ENCODE measurements at regions not wholly inside any gene's neighbourhood (a gene's known extent, or its start where the extent isn't known, plus 50 kb on each side); places are given as distances from the start of the nearest gene placed in this dataset.

DNA sequence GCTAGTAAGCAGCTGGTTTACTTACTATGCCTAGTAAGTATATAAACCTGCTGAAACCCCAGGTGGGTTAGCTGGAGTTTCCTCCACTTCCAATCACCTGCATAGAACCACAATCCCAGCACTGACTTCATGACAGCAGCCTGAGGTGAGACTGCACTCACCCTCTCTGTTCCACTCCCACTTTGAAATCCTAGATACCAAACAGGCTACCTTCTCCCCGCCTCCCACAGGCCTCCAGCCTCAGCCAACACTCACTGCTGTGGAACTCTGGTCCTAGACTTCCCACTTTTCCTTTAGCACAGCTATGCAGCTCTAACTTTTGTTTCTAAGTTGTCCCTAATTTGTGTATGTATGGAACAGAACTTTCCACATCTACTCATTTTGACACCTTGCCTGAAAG is 149.7 kb upstream of the ARID1B start:
- no peaks in the 10 kb centered on the region for H3K79me2 ChIP-seq (ENCODE audit: control insufficient read depth, insufficient read depth, low read length, unreplicated experiment)
- no peak overlapping the region for H3K4me3 ChIP-seq (ENCODE audit: low read depth, low read length)
- no peaks in the 10 kb centered on the region for H3K4me1 ChIP-seq (ENCODE audit: control insufficient read depth, insufficient read depth, low read length, unreplicated experiment)
- no peaks in the 10 kb centered on the region for H3K27me3 ChIP-seq (ENCODE audit: insufficient read depth, low read length)
- no peak overlapping the region for H2AFZ ChIP-seq (ENCODE audit: low read length, unreplicated experiment)
- H3K36me3 ChIP-seq (ENCODE audit: insufficient read depth, low read length): no peaks in the 10 kb centered on the region
- H3K27ac ChIP-seq (ENCODE audit: low read depth, low read length): no peak overlapping the region

- H3K4me3 ChIP-seq (ENCODE audit: low read depth, low read length): no peak overlapping the region
- no peaks in the 10 kb centered on the region for H3K36me3 ChIP-seq (ENCODE audit: insufficient read depth, low read length)
- H3K4me1 ChIP-seq (ENCODE audit: control insufficient read depth, insufficient read depth, low read length, unreplicated experiment): no peaks in the 10 kb centered on the region
- H3K79me2 ChIP-seq (ENCODE audit: control insufficient read depth, insufficient read depth, low read length, unreplicated experiment): no peaks in the 10 kb centered on the region
- H2AFZ ChIP-seq (ENCODE audit: low read length, unreplicated experiment): no peak overlapping the region
- no peak overlapping the region for H3K27ac ChIP-seq (ENCODE audit: low read depth, low read length)
- H3K27me3 ChIP-seq (ENCODE audit: insufficient read depth, low read length): peaks cover 24% of the 10 kb centered on the region
Measured at GRCh38 chr6:156622185-156622584, 155.0 kb upstream of the ARID1B start.

- peaks cover 24% of the 10 kb centered on the region for H3K27me3 ChIP-seq (ENCODE audit: insufficient read depth, low read length)
- H3K27ac ChIP-seq (ENCODE audit: low read depth, low read length): no peak overlapping the region
- H3K79me2 ChIP-seq (ENCODE audit: control insufficient read depth, insufficient read depth, low read length, unreplicated experiment): no peaks in the 10 kb centered on the region
- H2AFZ ChIP-seq (ENCODE audit: low read length, unreplicated experiment): no peak overlapping the region
- H3K4me1 ChIP-seq (ENCODE audit: control insufficient read depth, insufficient read depth, low read length, unreplicated experiment): no peaks in the 10 kb centered on the region
- H3K4me3 ChIP-seq (ENCODE audit: low read depth, low read length): no peak overlapping the region
- H3K36me3 ChIP-seq (ENCODE audit: insufficient read depth, low read length): no peaks in the 10 kb centered on the region
Measured at GRCh38 chr6:156620331-156620730, 156.8 kb upstream of the ARID1B start.

DNA sequence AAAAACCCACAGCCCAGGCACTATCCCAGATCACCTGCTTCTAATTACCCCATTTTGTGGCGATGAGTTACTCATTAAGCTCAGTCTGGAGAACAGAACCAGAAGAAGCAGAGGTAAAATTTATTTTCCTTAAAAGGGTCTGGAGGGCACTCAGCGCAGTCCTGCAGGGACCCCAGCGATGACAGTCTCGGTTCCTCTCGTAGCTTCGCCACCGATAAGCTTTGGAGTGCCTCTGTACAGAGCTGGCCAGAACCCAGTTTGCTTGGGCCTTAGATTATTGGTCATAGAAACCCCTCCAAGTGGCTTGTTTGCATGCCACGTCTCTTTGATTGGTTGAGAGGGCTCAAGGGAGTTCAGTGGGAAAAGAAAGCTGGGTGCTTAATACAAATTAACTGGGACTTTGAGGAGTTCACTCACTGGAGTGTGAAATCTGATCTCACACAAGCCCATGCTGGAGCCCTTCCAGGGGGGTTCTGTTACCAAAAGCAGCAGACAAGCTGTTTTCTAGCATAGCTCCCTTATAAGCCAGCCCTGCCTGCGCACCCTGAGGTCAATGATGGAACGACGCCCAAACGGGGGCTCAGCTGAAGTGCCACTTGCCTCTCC is 158.5 kb upstream of the ARID1B start:
- H3K27ac ChIP-seq (ENCODE audit: low read depth, low read length): no peak overlapping the region
- no peaks in the 10 kb centered on the region for H3K36me3 ChIP-seq (ENCODE audit: insufficient read depth, low read length)
- H3K4me3 ChIP-seq (ENCODE audit: low read depth, low read length): no peak overlapping the region
- no peaks in the 10 kb centered on the region for H3K4me1 ChIP-seq (ENCODE audit: control insufficient read depth, insufficient read depth, low read length, unreplicated experiment)
- H2AFZ ChIP-seq (ENCODE audit: low read length, unreplicated experiment): no peak overlapping the region
- H3K79me2 ChIP-seq (ENCODE audit: control insufficient read depth, insufficient read depth, low read length, unreplicated experiment): no peaks in the 10 kb centered on the region
- peaks cover 24% of the 10 kb centered on the region for H3K27me3 ChIP-seq (ENCODE audit: insufficient read depth, low read length)

- Histone ChIP-seq H3K36me3 (ENCODE audit: insufficient read depth, low read length) (no peaks in the 10 kb centered on the region), H3K27me3 (ENCODE audit: insufficient read depth, low read length) (peaks cover 24% of the 10 kb centered on the region), H3K4me1 (ENCODE audit: control insufficient read depth, insufficient read depth, low read length, unreplicated experiment) (no peaks in the 10 kb centered on the region), H3K79me2 (ENCODE audit: control insufficient read depth, insufficient read depth, low read length, unreplicated experiment) (no peaks in the 10 kb centered on the region), H2AFZ (ENCODE audit: low read length, unreplicated experiment) (no peak overlapping the region), H3K27ac (ENCODE audit: low read depth, low read length) (no peak overlapping the region), H3K4me3 (ENCODE audit: low read depth, low read length) (no peak overlapping the region)
Measured at GRCh38 chr6:156617941-156618340, 159.2 kb upstream of the ARID1B start.

GRCh38 chr6:156617376-156617775 is 159.8 kb upstream of the ARID1B start:
- Histone ChIP-seq H3K36me3 (ENCODE audit: insufficient read depth, low read length) (no peaks in the 10 kb centered on the region), H3K4me1 (ENCODE audit: control insufficient read depth, insufficient read depth, low read length, unreplicated experiment) (no peaks in the 10 kb centered on the region), H2AFZ (ENCODE audit: low read length, unreplicated experiment) (no peak overlapping the region), H3K4me3 (ENCODE audit: low read depth, low read length) (no peak overlapping the region), H3K27me3 (ENCODE audit: insufficient read depth, low read length) (peaks cover 24% of the 10 kb centered on the region), H3K79me2 (ENCODE audit: control insufficient read depth, insufficient read depth, low read length, unreplicated experiment) (no peaks in the 10 kb centered on the region), H3K27ac (ENCODE audit: low read depth, low read length) (no peak overlapping the region)

DNA sequence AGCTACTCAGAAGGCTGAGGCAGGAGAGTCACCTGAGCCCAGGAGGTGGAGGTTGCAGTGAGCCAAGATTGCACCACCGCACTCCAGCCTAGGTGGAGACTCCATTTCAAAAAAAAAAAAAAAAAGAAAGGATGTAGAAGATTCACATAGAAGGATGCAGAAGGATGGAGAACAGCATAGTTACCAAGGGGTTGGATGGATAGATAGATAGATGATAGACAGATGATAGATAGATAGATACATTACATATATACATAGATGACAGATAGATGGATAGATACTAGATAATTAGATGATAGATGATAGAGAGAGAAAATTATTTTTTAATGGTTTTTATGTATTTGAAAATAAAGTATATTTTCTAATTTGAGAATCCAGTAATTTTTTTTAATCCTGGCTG is 160.7 kb upstream of the ARID1B start:
- Histone ChIP-seq H3K27me3 (ENCODE audit: insufficient read depth, low read length) (peaks cover 24% of the 10 kb centered on the region), H3K27ac (ENCODE audit: low read depth, low read length) (no peak overlapping the region), H3K79me2 (ENCODE audit: control insufficient read depth, insufficient read depth, low read length, unreplicated experiment) (no peaks in the 10 kb centered on the region), H3K4me1 (ENCODE audit: control insufficient read depth, insufficient read depth, low read length, unreplicated experiment) (no peaks in the 10 kb centered on the region), H3K4me3 (ENCODE audit: low read depth, low read length) (no peak overlapping the region), H2AFZ (ENCODE audit: low read length, unreplicated experiment) (no peak overlapping the region), H3K36me3 (ENCODE audit: insufficient read depth, low read length) (no peaks in the 10 kb centered on the region)

GRCh38 chr6:156613996-156614395 is 163.2 kb upstream of the ARID1B start:
- Histone ChIP-seq H3K36me3 (ENCODE audit: insufficient read depth, low read length) (no peaks in the 10 kb centered on the region), H2AFZ (ENCODE audit: low read length, unreplicated experiment) (no peak overlapping the region), H3K4me3 (ENCODE audit: low read depth, low read length) (no peak overlapping the region), H3K27ac (ENCODE audit: low read depth, low read length) (no peak overlapping the region), H3K27me3 (ENCODE audit: insufficient read depth, low read length) (peaks cover 18% of the 10 kb centered on the region), H3K4me1 (ENCODE audit: control insufficient read depth, insufficient read depth, low read length, unreplicated experiment) (no peaks in the 10 kb centered on the region), H3K79me2 (ENCODE audit: control insufficient read depth, insufficient read depth, low read length, unreplicated experiment) (no peaks in the 10 kb centered on the region)

- no peaks in the 10 kb centered on the region for H3K36me3 ChIP-seq (ENCODE audit: insufficient read depth, low read length)
- H3K4me3 ChIP-seq (ENCODE audit: low read depth, low read length): no peak overlapping the region
Measured at GRCh38 chr6:156612361-156612760, 164.8 kb upstream of the ARID1B start.

DNA sequence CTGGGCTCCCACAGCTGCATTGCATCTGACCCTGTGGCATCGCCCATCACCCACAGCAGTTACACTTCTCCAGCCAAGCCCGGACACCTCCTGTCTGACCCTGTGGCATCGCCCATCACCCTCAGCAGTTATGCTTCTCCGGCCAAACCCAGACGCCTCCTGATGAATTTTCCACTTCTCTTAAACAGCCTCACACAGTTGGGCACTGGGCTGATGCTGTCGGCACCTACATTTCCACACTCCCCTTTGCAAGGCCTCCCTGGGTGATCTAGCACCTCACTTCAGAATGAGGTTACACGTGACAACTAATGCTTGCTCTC is 175.2 kb upstream of the ARID1B start:
- H2AFZ ChIP-seq (ENCODE audit: low read length, unreplicated experiment): no peak overlapping the region
- H3K27me3 ChIP-seq (ENCODE audit: insufficient read depth, low read length): peaks cover 14% of the 10 kb centered on the region
- no peak overlapping the region for H3K4me3 ChIP-seq (ENCODE audit: low read depth, low read length)
- no peaks in the 10 kb centered on the region for H3K36me3 ChIP-seq (ENCODE audit: insufficient read depth, low read length)
- no peaks in the 10 kb centered on the region for H3K79me2 ChIP-seq (ENCODE audit: control insufficient read depth, insufficient read depth, low read length, unreplicated experiment)
- no peaks in the 10 kb centered on the region for H3K4me1 ChIP-seq (ENCODE audit: control insufficient read depth, insufficient read depth, low read length, unreplicated experiment)
- H3K27ac ChIP-seq (ENCODE audit: low read depth, low read length): no peak overlapping the region

More at GRCh38 chr6:156612361-156612760, 164.8 kb upstream of the ARID1B start:
- Histone ChIP-seq H3K79me2 (ENCODE audit: control insufficient read depth, insufficient read depth, low read length, unreplicated experiment) (no peaks in the 10 kb centered on the region), H2AFZ (ENCODE audit: low read length, unreplicated experiment) (no peak overlapping the region), H3K27ac (ENCODE audit: low read depth, low read length) (no peak overlapping the region), H3K4me1 (ENCODE audit: control insufficient read depth, insufficient read depth, low read length, unreplicated experiment) (no peaks in the 10 kb centered on the region), H3K27me3 (ENCODE audit: insufficient read depth, low read length) (peaks cover 1% of the 10 kb centered on the region; the same call in 1 of the 2 replicates)

DNA sequence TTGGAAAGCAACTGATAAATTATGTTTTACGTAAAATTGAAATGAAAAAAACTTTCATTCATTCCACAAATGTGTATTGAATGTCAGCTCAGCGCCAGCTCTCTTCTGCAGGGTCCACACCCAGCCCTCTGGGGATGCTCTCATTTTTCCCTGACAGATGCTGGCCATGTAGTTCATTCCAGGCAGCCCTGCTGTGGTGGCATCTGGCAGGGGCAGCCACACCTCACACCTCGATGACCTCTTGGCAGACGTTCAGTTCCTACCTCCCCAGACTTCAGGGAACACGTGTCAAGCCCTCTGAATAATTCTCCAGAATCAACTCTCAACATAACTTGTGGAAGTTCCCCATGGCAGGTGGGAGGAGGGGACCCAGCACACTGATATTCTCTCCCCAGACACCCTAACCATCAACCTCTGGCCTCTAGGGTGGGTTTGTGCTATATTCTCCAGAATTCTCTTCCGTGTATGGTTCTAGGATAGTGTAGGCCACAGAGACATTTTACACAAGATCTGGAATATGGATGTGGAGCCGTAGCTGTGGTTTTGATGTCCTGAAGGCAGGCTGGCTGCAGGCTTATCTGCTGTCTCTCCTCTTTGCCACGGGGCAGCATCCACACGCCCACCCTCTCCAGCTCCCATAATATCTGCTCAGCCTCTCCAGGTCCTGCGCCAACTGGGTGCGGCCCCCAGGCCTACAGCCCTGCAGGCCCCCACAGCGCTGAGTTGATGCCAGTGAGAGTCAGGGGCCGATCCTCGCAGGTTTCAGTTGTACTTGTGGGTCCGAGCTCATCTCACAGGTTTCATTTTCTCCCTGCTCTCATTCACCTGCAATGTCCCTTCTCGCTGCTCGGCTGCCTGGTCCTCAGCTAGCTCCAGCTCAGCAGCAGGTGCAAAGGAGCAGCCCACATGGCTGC is 175.8 kb upstream of the ARID1B start:
- H3K4me3 ChIP-seq (ENCODE audit: low read depth, low read length): no peak overlapping the region
- H3K36me3 ChIP-seq (ENCODE audit: insufficient read depth, low read length): no peaks in the 10 kb centered on the region
- H3K27me3 ChIP-seq (ENCODE audit: insufficient read depth, low read length): peaks cover 17% of the 10 kb centered on the region
- no peak overlapping the region for H3K27ac ChIP-seq (ENCODE audit: low read depth, low read length)
- H3K79me2 ChIP-seq (ENCODE audit: control insufficient read depth, insufficient read depth, low read length, unreplicated experiment): no peaks in the 10 kb centered on the region
- no peaks in the 10 kb centered on the region for H3K4me1 ChIP-seq (ENCODE audit: control insufficient read depth, insufficient read depth, low read length, unreplicated experiment)
- H2AFZ ChIP-seq (ENCODE audit: low read length, unreplicated experiment): no peak overlapping the region
